NB4 (cell line): ENCODE measurements at regions not wholly inside any gene's neighbourhood (a gene's known extent, or its start where the extent isn't known, plus 50 kb on each side); places are given as distances from the start of the nearest gene placed in this dataset.

Experiments
- DNase-seq: peaks from one replicate; pipeline ENCODE4 v3.0.0; 2010; ENCODE audit warnings: low read depth
- H3K4me3 ChIP-seq: one replicate; pipeline ENCODE4 v1.5.1; 2011; ENCODE audit warnings: mild to moderate bottlenecking, low read depth, low read length, moderate library complexity
- CTCF ChIP-seq: IDR thresholded peaks from one replicate; pipeline ENCODE4 v1.5.1; 2012; ENCODE audit warnings: low read depth, low read length
- MAX ChIP-seq: IDR thresholded peaks from 2 replicates; pipeline ENCODE4 v1.6.1; 2011; ENCODE audit warnings: low read depth, low read length
- MYC ChIP-seq: IDR thresholded peaks from 2 replicates; pipeline ENCODE4 v1.6.1; 2011; ENCODE audit warnings: low read depth, low read length
- POLR2A ChIP-seq: IDR thresholded peaks from 2 replicates; pipeline ENCODE4 v1.6.1; 2011; ENCODE audit warnings: mild to moderate bottlenecking; ENCODE audit not compliant: insufficient read length; ENCODE audit errors: extremely low read depth

- no peak overlapping the region for H3K4me3 ChIP-seq
- DNase-seq = no peak
- no peak for TF ChIP-seq POLR2A
- no peak for TF ChIP-seq MYC
- no peak for TF ChIP-seq MAX
- no peak for TF ChIP-seq CTCF
These were observed 1089.8 kb downstream of the ROBO2 start for GRCh38 chr3:78129707-78130106.

- no peak overlapping the region for H3K4me3 ChIP-seq
- DNase-seq = no peak
- TF ChIP-seq MYC (no peak), CTCF (no peak), POLR2A (no peak), MAX (no peak)
These were observed 1090.9 kb downstream of the ROBO2 start for GRCh38 chr3:78130741-78131290.

- no peak for TF ChIP-seq MAX
- TF ChIP-seq MYC = no peak
- no peak for TF ChIP-seq POLR2A
- TF ChIP-seq CTCF = no peak
- DNase-seq = no peak
- H3K4me3 ChIP-seq = no peak overlapping the region
These were observed 1094.6 kb downstream of the ROBO2 start for GRCh38 chr3:78134496-78134895.

GRCh38 chr3:78139166-78139565 lies 1099.3 kb downstream of the ROBO2 start:
- no peak for DNase-seq
- no peak overlapping the region for H3K4me3 ChIP-seq
- no peak for TF ChIP-seq MAX

- TF ChIP-seq POLR2A (no peak), MYC (no peak), MAX (no peak), CTCF (no peak)
- DNase-seq = no peak
- H3K4me3 ChIP-seq = no peak overlapping the region
These were observed 1100.4 kb downstream of the ROBO2 start for GRCh38 chr3:78140274-78140673.

GRCh38 chr3:78140866-78141265 lies 1101.0 kb downstream of the ROBO2 start:
- no peak for DNase-seq
- TF ChIP-seq CTCF (no peak), MYC (no peak), POLR2A (no peak), MAX (no peak)
- H3K4me3 ChIP-seq = no peak overlapping the region
